Right hindlimb (tissue), 1 donor: ENCODE measurements at regions not wholly inside any gene's neighbourhood (a gene's known extent, or its start where the extent isn't known, plus 50 kb on each side); places are given as distances from the start of the nearest gene placed in this dataset.
A peak's percentile ranks its signal among the peaks of the same experiment; 100 is the strongest.

Experiments used
- DNase-seq: peaks from one replicate; pipeline ENCODE4 v3.0.0-alpha.2; 2018

DNA sequence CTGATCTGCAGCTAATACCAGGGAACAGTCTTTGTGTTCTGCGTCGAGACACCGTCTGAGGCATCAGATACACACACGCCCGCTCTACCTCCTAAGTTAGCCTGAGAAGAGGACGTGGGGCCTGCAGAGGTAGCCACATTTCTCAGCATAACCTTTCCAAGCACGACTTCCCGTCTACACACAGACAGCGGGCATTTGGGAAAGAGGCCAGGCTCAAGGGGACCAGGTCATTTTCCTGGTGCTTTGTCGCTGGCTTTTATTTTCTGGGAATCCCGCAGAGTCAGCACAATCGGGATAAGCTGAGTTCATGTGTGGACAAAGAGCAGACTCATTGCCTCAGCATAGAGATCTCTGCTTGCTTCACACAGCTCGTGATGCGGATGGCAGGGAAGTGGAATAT, 72.5 kb upstream of the SMYD2 start:
- no peak for DNase-seq

DNA sequence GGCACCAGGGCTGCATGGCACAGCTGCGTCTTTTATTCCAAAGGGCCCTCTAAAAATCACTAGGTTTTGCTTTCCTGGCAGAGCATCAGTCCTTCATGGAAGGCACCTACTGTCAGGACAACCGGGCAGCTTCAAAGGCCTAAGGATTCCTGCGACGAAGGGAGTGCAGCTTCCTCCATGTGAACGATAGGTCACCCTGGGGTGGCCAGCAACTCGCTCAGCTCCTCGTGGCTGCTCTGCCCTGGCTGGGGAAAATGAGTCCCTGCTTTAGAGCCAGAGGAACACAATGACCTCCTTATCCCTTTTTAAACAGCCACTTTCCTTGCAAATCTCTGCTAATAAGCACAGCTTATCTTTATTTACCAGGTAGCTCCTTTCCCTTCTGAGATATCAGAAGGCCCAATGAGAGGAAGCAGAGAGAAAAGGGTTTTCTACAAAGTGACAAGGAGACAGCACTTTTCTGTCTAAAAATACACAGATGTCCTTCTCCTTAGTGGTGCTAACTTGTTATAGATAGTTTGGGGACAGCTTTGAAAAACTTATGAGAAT, 71.6 kb upstream of the SMYD2 start:
- no peak for DNase-seq

DNA sequence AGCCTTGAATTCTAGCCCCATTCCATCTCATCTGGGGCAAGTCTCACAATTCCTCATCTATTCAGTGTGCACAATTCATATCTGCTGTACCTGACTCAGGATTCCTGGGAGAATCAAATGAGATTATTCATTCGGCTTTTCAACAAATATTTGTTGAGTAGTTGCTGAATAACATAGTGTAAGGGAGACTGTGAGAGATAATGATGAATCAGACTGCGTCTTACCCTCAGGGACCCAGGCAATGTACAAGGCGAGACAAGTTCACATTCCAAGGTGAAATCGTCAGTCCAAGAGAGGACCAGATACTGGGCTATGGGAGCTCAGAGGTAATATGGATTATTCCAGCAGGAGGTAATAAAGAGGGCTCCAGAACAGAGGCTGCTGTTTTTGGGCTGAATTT, 67.8 kb upstream of the SMYD2 start:
- DNase-seq: no peak

- DNase-seq: no peak
These were observed 66.1 kb upstream of the SMYD2 start for GRCh38 chr1:214214851-214215250.

GRCh38 chr1:214215583-214215982, 65.4 kb upstream of the SMYD2 start:
- DNase-seq: no peak

GRCh38 chr1:214216021-214216420, 64.9 kb upstream of the SMYD2 start:
- DNase-seq: no peak

GRCh38 chr1:214216779-214217178, 64.2 kb upstream of the SMYD2 start:
- no peak for DNase-seq

DNA sequence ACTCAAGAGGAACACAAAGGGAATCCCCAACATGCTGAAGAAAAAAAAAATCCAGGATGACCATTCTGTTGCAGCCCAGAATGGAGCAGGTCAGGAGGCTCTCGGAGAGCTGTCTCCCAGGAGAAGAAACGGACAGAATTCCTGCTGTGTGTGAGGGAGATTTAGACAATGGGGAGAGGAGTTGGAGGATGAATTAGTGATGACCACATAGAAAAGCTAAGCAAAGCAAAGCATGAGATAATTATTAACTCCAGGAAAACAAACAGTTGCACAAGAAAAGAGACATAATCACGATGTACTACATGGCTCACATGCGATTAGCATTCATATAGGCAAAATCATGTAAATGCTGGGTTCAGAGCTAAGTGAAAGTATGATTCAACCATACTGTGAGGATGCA, 61.1 kb upstream of the SMYD2 start:
- no peak for DNase-seq

DNA sequence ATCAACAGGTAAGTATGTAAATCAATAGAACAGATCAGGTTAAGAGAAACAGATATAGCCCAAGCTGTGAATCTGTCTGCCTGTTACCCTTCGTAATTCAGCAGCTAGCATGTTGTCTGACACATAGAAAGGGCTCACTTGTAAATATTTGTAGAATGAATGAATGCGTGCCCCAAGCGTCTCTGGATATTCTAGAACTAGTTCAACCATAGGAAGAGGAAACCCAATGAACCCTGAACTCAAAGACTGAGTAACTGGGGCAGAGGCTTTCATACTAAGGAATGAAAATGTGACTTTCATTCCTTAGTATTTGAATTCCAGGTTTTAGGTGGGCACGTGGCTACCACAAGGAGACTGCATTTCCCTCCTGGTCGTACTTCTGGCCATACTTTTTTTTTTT, 60.1 kb upstream of the SMYD2 start:
- DNase-seq: no peak

DNA sequence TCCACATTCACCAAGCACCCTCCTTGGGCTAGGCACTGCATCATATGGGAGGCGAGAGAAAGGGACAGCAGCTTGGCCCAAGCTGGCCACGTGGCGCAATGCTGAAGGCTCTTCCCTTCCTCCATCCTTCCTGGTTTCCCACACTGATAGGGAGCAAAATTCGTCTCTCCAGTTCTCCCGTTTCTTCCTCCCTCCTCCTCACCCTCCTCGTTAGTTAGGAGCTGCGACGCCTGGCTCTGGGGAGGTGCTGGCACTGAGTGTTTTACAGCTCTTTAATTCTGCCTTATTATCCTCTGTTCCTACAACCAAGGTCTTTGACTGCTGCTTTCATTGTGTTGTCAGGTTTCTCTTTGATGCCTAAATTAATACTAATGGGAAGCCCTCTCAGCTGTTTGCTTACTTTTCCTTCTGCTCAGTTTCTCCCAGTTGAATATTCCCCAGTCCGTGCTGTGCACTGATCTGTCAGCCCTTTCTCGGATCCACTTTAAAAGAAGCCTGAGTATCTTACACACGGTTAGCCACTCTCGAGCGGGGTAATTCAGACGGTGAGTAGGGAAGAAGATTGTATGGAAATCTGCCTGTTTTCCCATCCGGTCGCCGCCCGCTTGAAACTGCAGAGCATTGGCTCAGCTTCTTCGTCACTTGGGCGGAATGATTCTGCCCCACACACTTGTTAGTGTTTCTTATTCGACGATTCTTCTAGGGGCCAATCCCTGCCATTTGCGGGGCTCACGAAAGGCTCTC, 56.2 kb upstream of the SMYD2 start:
- peak; percentile 40 for DNase-seq

GRCh38 chr1:214228976-214229375, 52.0 kb upstream of the SMYD2 start:
- DNase-seq: no peak

- DNase-seq: no peak
These were observed 51.2 kb upstream of the SMYD2 start for GRCh38 chr1:214229736-214230135.
